Stimulated activated naive CD8-positive, alpha-beta T cell treated with anti-CD3 and anti-CD28 coated beads, Interleukin-15, amount 100 ng/mL, for 72 hours (primary cell): ENCODE measurements at regions not wholly inside any gene's neighbourhood (a gene's known extent, or its start where the extent isn't known, plus 50 kb on each side); places are given as distances from the start of the nearest gene placed in this dataset.
"Not testable (repeated sequence)": the region's sequence is repeated elsewhere in the genome, so short reads cannot be mapped to it uniquely, and the experiment has no call there.

Experiments used
- ATAC-seq: fragments of 150-1000 bp; cut with Tn5 transposase; 2 replicates; pipeline ENCODE4 v1.10.0; 2021; ENCODE audit warnings: mild to moderate bottlenecking, moderate library complexity
- DNase-seq, 2 donors: peaks; one replicate each; pipeline ENCODE4 v3.0.0; 2021 to 2022
- H3K27ac Mint-ChIP-seq, 2 donors: one replicate each; pipeline ENCODE4 v1.8.0; 2022; ENCODE audit warnings: mild to moderate bottlenecking in 2 of 2, mixed read lengths in 2 of 2, moderate library complexity in 2 of 2
- H3K27me3 Mint-ChIP-seq: one replicate; pipeline ENCODE4 v1.8.0; 2022; ENCODE audit warnings: mixed read lengths
- H3K4me1 Mint-ChIP-seq: one replicate; pipeline ENCODE4 v1.8.0; 2022; ENCODE audit warnings: mild to moderate bottlenecking, mixed read lengths
- H3K4me3 Mint-ChIP-seq, 2 donors: one replicate each; pipeline ENCODE4 v1.8.0; 2022; ENCODE audit warnings: mild to moderate bottlenecking in 2 of 2, mixed read lengths in 2 of 2, moderate library complexity in 1 of 2
- H3K9me3 Mint-ChIP-seq, 2 donors: one replicate each; pipeline ENCODE4 v1.8.0; 2022; ENCODE audit warnings: mixed read lengths in 2 of 2

- not testable (repeated sequence) for H3K27me3 Mint-ChIP-seq, ATAC-seq, H3K27ac Mint-ChIP-seq, H3K4me1 Mint-ChIP-seq, DNase-seq, H3K4me3 Mint-ChIP-seq
- peaks cover 5 to 21% of the 10 kb centered on the region in 2 donors for H3K9me3 Mint-ChIP-seq
Observed at GRCh38 chr11:87494936-87495335, 457.2 kb downstream of the TMEM135 start.

GRCh38 chr11:87494026-87494425 is 456.3 kb downstream of the TMEM135 start:
- not testable (repeated sequence) for H3K4me3 Mint-ChIP-seq, H3K27ac Mint-ChIP-seq, DNase-seq, H3K4me1 Mint-ChIP-seq, H3K27me3 Mint-ChIP-seq, ATAC-seq
- H3K9me3 Mint-ChIP-seq, result peaks cover 5 to 16% of the 10 kb centered on the region in 2 donors

GRCh38 chr11:87493516-87493915 is 455.8 kb downstream of the TMEM135 start:
- H3K9me3 Mint-ChIP-seq, result peaks cover 0 to 16% of the 10 kb centered on the region in 2 donors
- no peaks in the 10 kb centered on the region for H3K4me1 Mint-ChIP-seq
- no peak for ATAC-seq
- H3K27ac Mint-ChIP-seq, result no peak overlapping the region
- H3K27me3 Mint-ChIP-seq, result no peaks in the 10 kb centered on the region
- no peak overlapping the region for H3K4me3 Mint-ChIP-seq
- DNase-seq, result no peak

DNA sequence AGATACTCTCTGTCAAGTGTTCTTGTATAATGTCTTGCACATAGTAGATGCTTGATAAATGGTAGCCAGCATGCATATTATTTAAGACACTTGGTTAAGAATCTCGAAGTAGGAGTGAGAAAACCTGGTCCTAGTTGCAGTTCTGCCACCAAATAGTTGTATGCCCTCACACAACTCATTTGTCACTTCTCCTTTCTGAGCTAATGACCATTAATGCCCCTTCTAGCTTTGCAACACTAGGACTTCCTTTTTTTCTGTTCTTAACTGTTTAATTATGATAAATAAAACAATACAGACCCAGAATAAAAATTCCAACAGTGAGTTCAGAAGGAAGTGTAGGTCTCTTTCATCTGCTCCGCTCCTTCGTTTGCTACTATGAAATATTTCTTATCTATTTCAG is 453.6 kb downstream of the TMEM135 start:
- peaks cover 0 to 16% of the 10 kb centered on the region in 2 donors for H3K9me3 Mint-ChIP-seq
- ATAC-seq (no peak), DNase-seq (no peak)
- no peak overlapping the region for H3K4me3 Mint-ChIP-seq
- no peak overlapping the region for H3K27ac Mint-ChIP-seq
- H3K4me1 Mint-ChIP-seq, result no peaks in the 10 kb centered on the region
- H3K27me3 Mint-ChIP-seq, result no peaks in the 10 kb centered on the region

DNA sequence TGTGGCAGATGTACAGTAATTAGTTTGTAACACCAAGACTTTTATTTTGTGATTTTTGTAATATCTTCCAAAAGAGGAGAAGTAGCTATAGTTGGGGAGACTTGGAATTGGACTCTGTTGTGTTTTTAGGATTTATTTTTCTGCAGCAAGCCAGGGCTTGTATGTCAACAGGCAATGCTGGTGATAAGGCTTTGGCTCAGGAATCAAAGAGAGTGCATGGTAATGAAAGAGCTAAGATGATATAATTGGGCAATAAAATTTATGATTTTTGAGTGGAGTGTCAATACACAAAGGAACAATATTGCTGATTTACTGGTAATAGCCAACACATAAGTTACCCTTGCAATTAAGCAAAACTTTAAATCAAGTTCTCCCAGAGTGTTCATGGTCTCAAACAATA is 452.9 kb downstream of the TMEM135 start:
- H3K27me3 Mint-ChIP-seq, result no peaks in the 10 kb centered on the region
- no peak for ATAC-seq

GRCh38 chr11:87484566-87484965 is 446.8 kb downstream of the TMEM135 start:
- Mint-ChIP-seq H3K27me3 (no peaks in the 10 kb centered on the region), H3K9me3 (no peaks in the 10 kb centered on the region), H3K4me1 (no peaks in the 10 kb centered on the region), H3K4me3 (no peak overlapping the region), H3K27ac (no peak overlapping the region)
- ATAC-seq, result no peak
- no peak for DNase-seq

More for the DNA sequence above, 452.9 kb downstream of the TMEM135 start:
- Mint-ChIP-seq H3K4me1 (no peaks in the 10 kb centered on the region), H3K4me3 (no peak overlapping the region), H3K9me3 (peaks cover 0 to 12% of the 10 kb centered on the region in 2 donors), H3K27ac (peak overlapping the region in 1 of 2 donors; percentile 67)
- DNase-seq, result no peak

DNA sequence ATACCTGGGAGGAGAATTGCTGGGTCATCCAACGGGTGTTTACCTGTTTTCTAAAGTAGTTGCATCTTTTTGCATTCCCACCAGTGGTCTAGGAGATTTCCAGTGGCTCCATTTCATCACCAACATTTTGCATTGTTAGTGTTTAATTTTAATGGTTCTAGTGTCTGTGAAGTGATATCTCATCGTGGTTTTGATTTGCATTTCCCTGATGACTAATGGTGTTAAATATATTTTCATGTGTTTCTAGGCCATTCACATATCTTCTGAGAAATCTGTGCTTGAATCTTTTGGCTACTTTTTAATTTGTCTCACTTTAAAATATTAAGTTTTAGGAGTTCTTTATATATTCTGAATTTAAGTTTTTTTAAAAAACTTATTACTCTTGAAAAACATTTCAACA is 439.6 kb downstream of the TMEM135 start:
- Mint-ChIP-seq H3K4me1 (no peaks in the 10 kb centered on the region), H3K4me3 (no peak overlapping the region), H3K9me3 (peaks cover 7 to 8% of the 10 kb centered on the region in 2 donors), H3K27me3 (peaks cover 7% of the 10 kb centered on the region), H3K27ac (no peak overlapping the region)
- no peak for DNase-seq
- no peak for ATAC-seq

GRCh38 chr11:87473174-87473573 is 435.4 kb downstream of the TMEM135 start:
- peaks cover 13% of the 10 kb centered on the region for H3K27me3 Mint-ChIP-seq
- ATAC-seq (no peak), DNase-seq (no peak)
- no peaks in the 10 kb centered on the region for H3K4me1 Mint-ChIP-seq
- no peak overlapping the region for H3K27ac Mint-ChIP-seq
- no peaks in the 10 kb centered on the region for H3K9me3 Mint-ChIP-seq
- H3K4me3 Mint-ChIP-seq, result no peak overlapping the region

- H3K9me3 Mint-ChIP-seq, result no peaks in the 10 kb centered on the region
- no peak overlapping the region for H3K4me3 Mint-ChIP-seq
- H3K27ac Mint-ChIP-seq, result no peak overlapping the region
- no peak for DNase-seq
- H3K4me1 Mint-ChIP-seq, result no peaks in the 10 kb centered on the region
- H3K27me3 Mint-ChIP-seq, result peaks cover 7% of the 10 kb centered on the region
- no peak for ATAC-seq
Observed at GRCh38 chr11:87466223-87466622, 428.5 kb downstream of the TMEM135 start.

GRCh38 chr11:87465716-87466115 is 428.0 kb downstream of the TMEM135 start:
- no peaks in the 10 kb centered on the region for H3K9me3 Mint-ChIP-seq
- ATAC-seq (no peak), DNase-seq (no peak)
- H3K27ac Mint-ChIP-seq, result no peak overlapping the region
- peaks cover 7% of the 10 kb centered on the region for H3K27me3 Mint-ChIP-seq
- H3K4me3 Mint-ChIP-seq, result no peak overlapping the region
- H3K4me1 Mint-ChIP-seq, result no peaks in the 10 kb centered on the region

DNA sequence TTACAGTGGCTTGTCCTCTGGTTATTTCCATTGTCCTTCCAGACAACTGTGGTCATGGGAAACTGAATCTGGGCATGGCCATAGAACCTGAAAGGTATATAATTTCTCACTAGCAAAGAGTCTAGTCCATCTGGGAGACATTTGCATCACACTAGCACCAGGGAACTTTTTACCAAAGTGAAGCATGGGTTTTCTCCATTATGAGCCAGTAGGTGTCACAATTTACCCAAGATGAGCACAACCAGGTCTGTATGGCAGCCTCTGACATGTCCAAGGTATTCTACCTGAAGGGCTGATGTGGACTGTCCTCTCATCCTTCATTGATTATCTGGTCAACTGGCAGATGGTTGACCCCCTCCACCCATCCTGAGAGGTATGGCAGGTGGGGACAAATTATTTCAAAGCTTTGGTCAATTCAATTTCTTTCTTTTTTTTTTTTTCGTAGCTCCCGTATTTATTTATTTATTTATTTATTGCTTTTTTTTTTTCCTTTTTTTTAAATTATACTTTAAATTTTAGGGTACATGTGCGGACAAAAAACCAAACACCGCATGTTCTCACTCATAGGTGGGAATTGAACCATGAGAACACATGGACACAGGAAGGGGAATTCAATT is 425.9 kb downstream of the TMEM135 start:
- Mint-ChIP-seq H3K4me1 (no peaks in the 10 kb centered on the region), H3K9me3 (no peaks in the 10 kb centered on the region), H3K4me3 (no peak overlapping the region), H3K27me3 (peaks cover 7% of the 10 kb centered on the region), H3K27ac (no peak overlapping the region)
- ATAC-seq, result no peak
- no peak for DNase-seq

DNA sequence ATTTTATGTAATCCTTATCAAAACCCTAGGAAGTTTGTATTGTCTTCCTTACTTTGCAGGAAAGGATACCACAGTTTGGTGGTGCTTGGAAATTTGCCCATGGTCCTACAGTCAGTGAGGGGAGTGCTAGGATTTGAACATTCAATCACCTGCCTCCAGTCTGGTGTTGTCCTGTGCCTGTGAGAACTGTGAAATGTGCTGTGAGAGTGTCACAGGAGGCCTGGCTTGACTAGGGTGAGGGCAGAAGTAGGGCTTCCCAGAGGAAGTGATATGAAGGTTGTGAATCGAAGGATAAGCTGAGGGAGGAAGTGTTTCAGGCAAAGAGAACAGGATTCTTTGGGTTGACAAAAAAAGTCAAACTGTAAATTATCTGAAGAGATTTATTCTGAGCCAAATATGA is 424.4 kb downstream of the TMEM135 start:
- Mint-ChIP-seq H3K27ac (no peak overlapping the region), H3K9me3 (no peaks in the 10 kb centered on the region), H3K4me3 (no peak overlapping the region), H3K4me1 (no peaks in the 10 kb centered on the region), H3K27me3 (peaks cover 7% of the 10 kb centered on the region)
- no peak for ATAC-seq
- DNase-seq, result no peak

GRCh38 chr11:87460842-87461637 is 423.3 kb downstream of the TMEM135 start:
- Mint-ChIP-seq H3K27me3 (peaks cover 7% of the 10 kb centered on the region), H3K4me1 (no peaks in the 10 kb centered on the region), H3K27ac (no peak overlapping the region), H3K9me3 (no peaks in the 10 kb centered on the region), H3K4me3 (no peak overlapping the region)
- no peak for DNase-seq
- ATAC-seq, result no peak

DNA sequence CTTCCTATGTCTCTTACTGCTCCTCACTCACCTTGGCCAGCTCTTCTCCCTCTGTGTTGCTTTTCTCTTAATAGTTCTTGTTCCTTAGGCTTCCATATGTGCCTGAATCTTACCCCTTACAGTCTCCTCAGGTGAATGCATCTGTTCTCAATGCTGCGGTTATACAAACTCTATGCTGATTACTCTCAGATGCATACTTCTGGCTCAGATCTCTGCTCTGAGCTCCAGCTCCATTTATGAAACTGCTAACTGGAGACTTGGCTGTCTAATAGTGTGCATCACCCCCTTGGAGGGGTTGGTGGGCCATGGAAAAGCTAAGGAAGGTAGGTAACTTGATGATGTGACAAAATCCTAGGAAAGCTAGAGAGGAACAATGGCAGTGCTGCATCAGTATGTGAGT is 422.5 kb downstream of the TMEM135 start:
- ATAC-seq (no peak), DNase-seq (no peak)
- no peaks in the 10 kb centered on the region for H3K9me3 Mint-ChIP-seq
- peaks cover 2% of the 10 kb centered on the region for H3K27me3 Mint-ChIP-seq
- H3K27ac Mint-ChIP-seq, result no peak overlapping the region
- H3K4me3 Mint-ChIP-seq, result no peak overlapping the region
- no peaks in the 10 kb centered on the region for H3K4me1 Mint-ChIP-seq

DNA sequence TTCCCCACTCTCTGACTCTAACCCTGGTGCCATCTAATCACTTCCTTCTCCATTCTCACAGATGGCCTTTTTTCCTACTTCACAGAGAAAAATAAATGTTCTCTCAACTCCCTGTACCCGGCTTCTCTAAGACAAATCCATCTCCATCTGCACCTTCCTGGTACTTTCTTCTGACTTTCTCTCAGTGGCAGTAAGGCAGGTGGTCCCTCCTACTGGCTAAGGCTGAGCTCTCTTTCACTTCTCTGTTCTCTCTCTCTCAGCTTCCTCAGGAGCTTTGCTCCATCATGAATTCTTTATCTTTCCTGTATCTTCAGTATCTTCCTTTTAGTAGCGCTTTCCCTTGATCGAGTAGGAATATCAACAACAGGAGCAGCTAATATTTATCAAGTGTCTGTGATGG is 421.6 kb downstream of the TMEM135 start:
- no peak for DNase-seq
- ATAC-seq, result no peak
- Mint-ChIP-seq H3K4me3 (no peak overlapping the region), H3K4me1 (no peaks in the 10 kb centered on the region), H3K27ac (no peak overlapping the region), H3K27me3 (no peaks in the 10 kb centered on the region), H3K9me3 (no peaks in the 10 kb centered on the region)

DNA sequence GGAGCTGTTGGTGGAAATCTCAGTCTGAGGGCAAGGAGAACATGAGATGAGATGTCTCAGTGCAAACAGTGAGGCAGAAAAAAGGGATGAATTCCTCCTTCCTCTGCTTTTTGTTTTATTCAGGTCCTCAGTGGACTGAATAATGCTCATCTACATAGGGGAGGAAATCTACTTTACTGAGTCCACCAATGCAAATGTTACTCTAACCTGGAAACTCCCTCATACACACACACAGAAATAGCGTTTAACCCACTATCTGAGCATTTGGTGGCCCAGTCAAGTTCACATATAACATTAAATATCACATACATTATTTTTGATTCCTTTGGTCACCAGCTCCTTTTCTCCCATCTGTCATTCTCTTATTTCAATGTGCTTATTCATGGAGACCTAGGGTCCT is 418.8 kb downstream of the TMEM135 start:
- Mint-ChIP-seq H3K27me3 (no peaks in the 10 kb centered on the region), H3K27ac (no peak overlapping the region), H3K9me3 (no peaks in the 10 kb centered on the region), H3K4me1 (no peaks in the 10 kb centered on the region), H3K4me3 (no peak overlapping the region)
- ATAC-seq (no peak), DNase-seq (no peak)
